HEK293 (cell line): ENCODE measurements at regions not wholly inside any gene's neighbourhood (a gene's known extent, or its start where the extent isn't known, plus 50 kb on each side); places are given as distances from the start of the nearest gene placed in this dataset.
A peak's percentile ranks its signal among the peaks of the same experiment; 100 is the strongest.

Experiments used
- CTCF ChIA-PET: fragments of 350-600 bp; formaldehyde crosslinking; extraction: SDS; loops from one replicate; lab custom pipeline; 2021; ENCODE audit warnings: antibody characterized with exemption; lab: Yijun Ruan, JAX
- POLR2A ChIA-PET: fragments of 300-600 bp; formaldehyde crosslinking; extraction: SDS; loops from one replicate; lab custom pipeline; 2020; ENCODE audit warnings: antibody characterized with exemption, inconsistent platforms; lab: Yijun Ruan, JAX
- H3K27ac ChIP-seq: fragments of 200-500 bp; sonication (Bioruptor generic); 2 replicates; pipeline ENCODE4 v1.5.1; 2014; ENCODE audit warnings: low read depth, low read length, control low read depth, inconsistent platforms; ENCODE audit errors: extremely low read depth
- H3K36me3 ChIP-seq, 2 experiments: fragments of 200-500 bp in 1 of 2; sonication (Bioruptor generic) in 1 of 2; 1 replicate in 1 of 2; 2 replicates in 1 of 2; pipeline ENCODE4 v1.5.1; 2014 to 2017; ENCODE audit warnings: inconsistent platforms in 2 of 2, low read length in 2 of 2; ENCODE audit not compliant: control insufficient read depth in 2 of 2, insufficient read depth in 1 of 2
- H3K4me1 ChIP-seq: fragments of 200-500 bp; sonication (Bioruptor generic); 2 replicates; pipeline ENCODE4 v1.5.1; 2014; ENCODE audit warnings: mild to moderate bottlenecking, low read length, inconsistent platforms; ENCODE audit not compliant: control insufficient read depth, insufficient read depth
- H3K4me3 ChIP-seq: 2 replicates; pipeline ENCODE4 v1.5.1; 2011; ENCODE audit warnings: low read depth, mild to moderate bottlenecking, control low read depth, low read length, moderate library complexity
- H3K9me3 ChIP-seq: fragments of 200-500 bp; sonication (Bioruptor generic); 2 replicates; pipeline ENCODE4 v1.5.1; 2014; ENCODE audit warnings: low read depth, low read length, inconsistent platforms; ENCODE audit not compliant: control insufficient read depth, insufficient read depth
- CTCF ChIP-seq: fragments of 450-650 bp; formaldehyde crosslinking; IDR thresholded peaks from 2 replicates; pipeline ENCODE4 v1.5.1; 2016; ENCODE audit warnings: missing biosample characterization, missing genetic modification characterization
- OVOL3 ChIP-seq: fragments of 450-650 bp; formaldehyde crosslinking; IDR thresholded peaks from 2 replicates; pipeline ENCODE4 v1.5.1; 2016; ENCODE audit warnings: missing biosample characterization, missing genetic modification characterization
- PRDM1 ChIP-seq: fragments of 450-650 bp; formaldehyde crosslinking; IDR thresholded peaks from 2 replicates; pipeline ENCODE4; 2016; ENCODE audit warnings: missing biosample characterization, missing genetic modification characterization
- SP7 ChIP-seq: fragments of 450-650 bp; formaldehyde crosslinking; IDR thresholded peaks from 2 replicates; pipeline ENCODE4 v1.5.1; 2016; ENCODE audit warnings: missing biosample characterization, missing genetic modification characterization
- YY1 ChIP-seq: fragments of 450-650 bp; formaldehyde crosslinking; IDR thresholded peaks from 2 replicates; pipeline ENCODE4 v1.5.1; 2018; ENCODE audit warnings: missing biosample characterization, missing genetic modification characterization
- ZBTB17 ChIP-seq: fragments of 450-650 bp; formaldehyde crosslinking; IDR thresholded peaks from 2 replicates; pipeline ENCODE4 v1.5.1; 2016; ENCODE audit warnings: missing biosample characterization, missing genetic modification characterization
- ZBTB49 ChIP-seq: fragments of 450-650 bp; formaldehyde crosslinking; IDR thresholded peaks from 2 replicates; pipeline ENCODE4 v1.5.1; 2016; ENCODE audit warnings: missing biosample characterization, missing genetic modification characterization, low read depth
- ZBTB8A ChIP-seq: fragments of 450-650 bp; formaldehyde crosslinking; IDR thresholded peaks from 2 replicates; pipeline ENCODE4 v1.5.1; 2016; ENCODE audit warnings: missing biosample characterization, missing genetic modification characterization
- ZFHX2 ChIP-seq: fragments of 450-650 bp; formaldehyde crosslinking; conservative IDR thresholded peaks from 2 replicates; pipeline ENCODE4 v1.5.1; 2016; ENCODE audit warnings: missing biosample characterization, missing genetic modification characterization
- ZNF174 ChIP-seq: fragments of 450-650 bp; formaldehyde crosslinking; IDR thresholded peaks from 2 replicates; pipeline ENCODE4 v1.5.0; 2017; ENCODE audit warnings: missing biosample characterization, mild to moderate bottlenecking, missing genetic modification characterization
- ZNF23 ChIP-seq: fragments of 450-650 bp; formaldehyde crosslinking; IDR thresholded peaks from 2 replicates; pipeline ENCODE4 v1.5.1; 2016; ENCODE audit warnings: missing biosample characterization, missing genetic modification characterization, borderline replicate concordance
- ZNF280C ChIP-seq: fragments of 450-650 bp; formaldehyde crosslinking; IDR thresholded peaks from 2 replicates; pipeline ENCODE4 v1.5.1; 2016; ENCODE audit warnings: missing biosample characterization, missing genetic modification characterization
- ZNF433 ChIP-seq: fragments of 450-650 bp; formaldehyde crosslinking; IDR thresholded peaks from 2 replicates; pipeline ENCODE4 v1.5.1; 2016; ENCODE audit warnings: missing biosample characterization, missing genetic modification characterization, low read depth
- ZNF449 ChIP-seq: fragments of 450-650 bp; formaldehyde crosslinking; IDR thresholded peaks from 2 replicates; pipeline ENCODE4 v1.5.1; 2017; ENCODE audit warnings: missing biosample characterization, mild to moderate bottlenecking, missing genetic modification characterization, moderate library complexity
- ZNF549 ChIP-seq: fragments of 450-650 bp; IDR thresholded peaks from 2 replicates; pipeline ENCODE4 v1.5.1; 2018; ENCODE audit warnings: missing biosample characterization, missing genetic modification characterization, mild to moderate bottlenecking, inconsistent platforms, moderate library complexity
- ZNF571 ChIP-seq: fragments of 450-650 bp; formaldehyde crosslinking; IDR thresholded peaks from 2 replicates; pipeline ENCODE4 v1.5.0; 2017; ENCODE audit warnings: missing biosample characterization, missing genetic modification characterization
- ZNF629 ChIP-seq: fragments of 450-650 bp; formaldehyde crosslinking; IDR thresholded peaks from 2 replicates; pipeline ENCODE4 v1.5.1; 2017; ENCODE audit warnings: missing biosample characterization, missing genetic modification characterization
- ZNF707 ChIP-seq: fragments of 450-650 bp; formaldehyde crosslinking; IDR thresholded peaks from 2 replicates; pipeline ENCODE4 v1.5.1; 2016; ENCODE audit warnings: missing biosample characterization, missing genetic modification characterization

- Histone ChIP-seq H3K4me3 (no peak overlapping the region), H3K9me3 (no peaks in the 10 kb centered on the region), H3K4me1 (no peaks in the 10 kb centered on the region), H3K27ac (no peak overlapping the region), H3K36me3 (no peaks in the 10 kb centered on the region)
- CTCF ChIA-PET, result no interaction called here
- POLR2A ChIA-PET, result no interaction called here
- TF ChIP-seq ZNF174 (tag by site-specific recombination) (no peak), ZBTB49 (tag by site-specific recombination) (no peak), ZNF449 (tag by site-specific recombination) (no peak), CTCF (tag by site-specific recombination) (no peak), ZFHX2 (tag by site-specific recombination) (no peak), OVOL3 (tag by site-specific recombination) (no peak), PRDM1 (tag by site-specific recombination) (no peak), ZNF549 (no peak), ZNF707 (tag by site-specific recombination) (no peak), ZNF280C (no peak), YY1 (tag by site-specific recombination) (no peak)
- TF ChIP-seq, all 188 proteins: peak for 0
These were observed 471.9 kb downstream of the MIAT start for GRCh38 chr22:27129266-27129665.

GRCh38 chr22:27130906-27131305 is 473.5 kb downstream of the MIAT start:
- TF ChIP-seq ZNF571, result no peak
- no peak for TF ChIP-seq ZNF433
- TF ChIP-seq SP7 (tag by site-specific recombination), result peak; percentile 53; the same call in 1 of the 2 replicates
- no peak for TF ChIP-seq ZNF23 (tag by site-specific recombination)
- TF ChIP-seq ZBTB8A (tag by site-specific recombination), result no peak
- TF ChIP-seq ZNF629 (tag by site-specific recombination), result 0 out of 2 replicates have a peak, but pooled peaks have one; percentile 33
- no peak for TF ChIP-seq ZBTB17
- Histone ChIP-seq H3K4me1 (no peaks in the 10 kb centered on the region), H3K4me3 (no peak overlapping the region), H3K36me3 (no peaks in the 10 kb centered on the region), H3K9me3 (no peaks in the 10 kb centered on the region), H3K27ac (no peak overlapping the region)
- ChIA-PET CTCF (interaction anchor here (1.0 to 1.6 kb wide), 2 partner anchors 8 to 20 kb away, joined by 3 to 8 read pairs; no protein-coding TSS in a partner anchor), POLR2A (interaction anchor here (1.0 kb wide), 2 partner anchors 19 to 109 kb away, joined by 3 to 4 read pairs; no protein-coding TSS in a partner anchor)
